ENCODE measurements at regions not wholly inside any gene's neighbourhood (a gene's known extent, or its start where the extent isn't known, plus 50 kb on each side); places are given as distances from the start of the nearest gene placed in this dataset.

DNA sequence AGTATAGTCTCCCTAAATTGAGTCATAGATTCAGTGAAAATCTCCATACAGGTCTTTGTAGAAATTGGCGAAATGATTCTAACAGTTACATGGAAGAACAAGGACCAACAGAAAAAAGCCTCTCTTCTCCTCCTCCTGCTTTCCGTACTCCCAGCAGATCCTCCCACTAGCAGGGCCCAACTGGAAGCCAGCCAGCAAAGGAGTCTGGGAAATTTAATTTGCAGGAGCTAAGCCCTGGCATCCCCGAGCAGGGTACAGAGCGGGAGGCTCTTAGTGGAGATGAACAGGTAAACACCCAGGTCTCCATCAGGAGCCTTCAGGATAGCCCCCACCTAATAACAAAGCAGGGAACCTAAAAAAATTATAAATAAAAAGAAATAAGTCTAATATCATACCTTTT is 1473.8 kb downstream of the TBC1D22A start:
- in situ Hi-C loops (cut with MboI; ENCODE audit: low sequenced_read_pairs) = no loop called here

- in situ Hi-C loops (cut with MboI; ENCODE audit: low sequenced_read_pairs) = no loop called here
Observed at GRCh38 chr22:48235744-48236143, 1473.3 kb downstream of the TBC1D22A start.

GRCh38 chr22:48234011-48234410 is 1471.6 kb downstream of the TBC1D22A start:
- in situ Hi-C loops (cut with MboI; ENCODE audit: low sequenced_read_pairs) = no loop called here

DNA sequence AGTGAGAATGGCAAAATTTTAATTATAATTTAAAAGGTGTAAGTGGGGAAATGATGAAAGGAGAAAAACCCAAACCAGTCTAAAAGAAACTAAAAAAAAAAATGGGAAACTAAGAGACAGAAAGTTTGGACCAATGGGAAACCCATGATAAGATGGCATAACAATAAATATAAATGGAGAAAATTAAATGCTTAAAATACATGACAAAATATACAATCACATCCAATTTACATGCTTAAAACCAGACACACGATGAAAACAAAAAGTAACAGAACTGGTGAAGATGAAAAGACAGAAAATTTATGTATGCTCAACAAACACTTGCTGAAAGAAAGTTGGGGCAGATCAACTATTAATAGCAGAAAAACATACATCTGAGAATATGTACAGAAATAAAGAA is 1471.1 kb downstream of the TBC1D22A start:
- in situ Hi-C loops (cut with MboI; ENCODE audit: low sequenced_read_pairs) = no loop called here

GRCh38 chr22:48228468-48228867 is 1466.0 kb downstream of the TBC1D22A start:
- in situ Hi-C loops (cut with MboI; ENCODE audit: low sequenced_read_pairs) = no loop called here

- in situ Hi-C loops (cut with MboI; ENCODE audit: low sequenced_read_pairs) = no loop called here
Observed at GRCh38 chr22:48227341-48228018, 1465.0 kb downstream of the TBC1D22A start.

- in situ Hi-C loops (cut with MboI; ENCODE audit: low sequenced_read_pairs) = no loop called here
Observed at GRCh38 chr22:48226026-48227013, 1463.9 kb downstream of the TBC1D22A start.

DNA sequence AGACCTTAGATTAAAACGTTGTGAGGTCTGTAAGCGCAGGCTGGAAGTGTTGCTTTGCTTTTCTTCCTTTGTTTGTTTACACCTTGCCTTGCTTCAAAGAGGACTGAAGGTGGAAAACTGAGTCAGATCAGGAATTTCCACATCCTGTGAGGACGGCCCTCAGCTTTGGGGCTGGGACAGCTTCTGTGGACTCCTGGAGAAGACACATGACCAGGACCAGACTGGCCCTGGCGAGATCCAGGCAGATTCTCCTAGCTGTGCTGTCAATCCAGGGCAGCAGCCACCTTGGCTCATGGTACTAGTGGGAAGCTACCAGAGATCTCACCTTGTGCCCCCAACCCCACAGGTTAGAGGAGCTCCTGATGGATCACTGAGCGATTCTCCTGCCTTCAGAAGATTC is 1461.9 kb downstream of the TBC1D22A start:
- in situ Hi-C loops (cut with MboI; ENCODE audit: low sequenced_read_pairs) = no loop called here

DNA sequence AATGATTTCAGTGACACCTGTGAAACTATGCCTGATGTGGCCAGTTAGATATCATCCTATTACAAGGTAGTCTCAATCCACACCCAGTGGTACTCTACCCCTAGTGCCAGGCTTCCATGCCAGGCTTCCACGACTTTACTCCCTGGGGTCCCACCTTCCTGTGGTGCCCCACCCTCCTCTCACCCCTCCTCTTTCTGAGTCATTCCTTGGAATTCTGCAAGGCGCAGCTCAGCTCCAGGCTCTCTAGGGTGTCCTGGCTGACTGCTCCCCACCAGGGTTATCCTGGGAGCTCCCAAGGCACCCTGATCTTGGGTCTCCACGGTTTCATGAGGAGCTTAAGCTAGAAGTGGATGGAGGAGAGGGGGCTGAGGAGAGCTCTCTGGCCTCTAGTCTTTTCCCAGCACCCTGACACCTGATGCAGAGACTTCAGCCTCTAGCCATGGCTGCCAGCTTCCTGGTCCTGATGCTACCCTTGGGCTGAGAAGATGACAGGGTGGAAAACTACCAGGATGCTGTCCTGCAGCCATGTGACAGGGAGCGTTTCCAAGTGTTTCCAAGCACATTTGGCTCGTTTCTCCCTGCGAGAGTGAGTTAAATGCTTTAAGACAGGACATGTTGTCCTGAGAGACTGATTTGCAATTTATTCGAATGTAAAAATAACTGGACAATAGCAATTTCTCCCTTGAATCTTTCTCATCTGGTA is 1461.2 kb downstream of the TBC1D22A start:
- in situ Hi-C loops (cut with MboI; ENCODE audit: low sequenced_read_pairs) = no loop called here

GRCh38 chr22:48222742-48223487 is 1460.5 kb downstream of the TBC1D22A start:
- in situ Hi-C loops (cut with MboI; ENCODE audit: low sequenced_read_pairs) = no loop called here

- in situ Hi-C loops (cut with MboI; ENCODE audit: low sequenced_read_pairs) = no loop called here
Observed at GRCh38 chr22:48218889-48219420, 1456.5 kb downstream of the TBC1D22A start.

DNA sequence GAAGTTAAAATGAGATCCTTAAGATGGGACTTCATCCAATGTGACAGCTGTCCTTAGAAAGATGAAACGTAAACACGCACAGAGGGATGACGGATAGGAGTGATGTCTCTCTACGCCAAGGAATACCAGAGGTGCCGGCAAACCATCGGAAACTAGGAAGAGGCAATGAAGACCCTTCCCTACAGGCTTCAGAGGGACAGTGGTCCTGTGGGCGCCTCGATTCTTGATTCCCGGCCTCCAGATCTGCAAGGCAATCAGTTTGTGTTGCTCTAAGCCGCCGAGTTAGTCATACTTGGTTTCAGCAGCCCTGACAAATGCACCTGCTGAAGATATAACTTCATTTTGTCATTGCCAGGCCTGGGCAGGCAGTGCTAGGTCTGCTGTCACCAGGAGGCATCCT is 1455.1 kb downstream of the TBC1D22A start:
- in situ Hi-C loops (cut with MboI; ENCODE audit: low sequenced_read_pairs) = no loop called here

GRCh38 chr22:48212727-48213126 is 1450.3 kb downstream of the TBC1D22A start:
- in situ Hi-C loops (cut with MboI; ENCODE audit: low sequenced_read_pairs) = no loop called here

DNA sequence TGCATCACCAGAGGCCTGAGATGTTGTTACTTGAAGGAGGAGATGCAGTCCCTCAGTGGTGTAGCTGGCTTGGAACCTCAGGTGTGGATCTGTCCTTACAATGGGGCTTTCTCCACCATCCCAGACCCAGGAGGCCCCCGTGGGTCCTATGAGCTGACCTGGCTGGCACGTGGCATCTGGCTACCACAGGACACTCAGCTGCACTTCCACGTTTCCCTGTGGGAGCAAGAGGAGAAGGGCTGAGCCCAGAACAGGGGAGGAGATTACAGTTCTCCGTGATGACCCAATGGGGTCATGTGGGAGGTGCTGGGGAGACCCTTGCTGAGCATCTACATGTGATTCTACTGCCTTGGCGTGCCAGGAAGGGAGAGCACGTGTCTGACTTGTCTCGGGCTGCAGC is 1448.4 kb downstream of the TBC1D22A start:
- in situ Hi-C loops (cut with MboI; ENCODE audit: low sequenced_read_pairs) = no loop called here

- in situ Hi-C loops (cut with MboI; ENCODE audit: low sequenced_read_pairs) = no loop called here
Observed at GRCh38 chr22:48210198-48210580, 1447.7 kb downstream of the TBC1D22A start.

DNA sequence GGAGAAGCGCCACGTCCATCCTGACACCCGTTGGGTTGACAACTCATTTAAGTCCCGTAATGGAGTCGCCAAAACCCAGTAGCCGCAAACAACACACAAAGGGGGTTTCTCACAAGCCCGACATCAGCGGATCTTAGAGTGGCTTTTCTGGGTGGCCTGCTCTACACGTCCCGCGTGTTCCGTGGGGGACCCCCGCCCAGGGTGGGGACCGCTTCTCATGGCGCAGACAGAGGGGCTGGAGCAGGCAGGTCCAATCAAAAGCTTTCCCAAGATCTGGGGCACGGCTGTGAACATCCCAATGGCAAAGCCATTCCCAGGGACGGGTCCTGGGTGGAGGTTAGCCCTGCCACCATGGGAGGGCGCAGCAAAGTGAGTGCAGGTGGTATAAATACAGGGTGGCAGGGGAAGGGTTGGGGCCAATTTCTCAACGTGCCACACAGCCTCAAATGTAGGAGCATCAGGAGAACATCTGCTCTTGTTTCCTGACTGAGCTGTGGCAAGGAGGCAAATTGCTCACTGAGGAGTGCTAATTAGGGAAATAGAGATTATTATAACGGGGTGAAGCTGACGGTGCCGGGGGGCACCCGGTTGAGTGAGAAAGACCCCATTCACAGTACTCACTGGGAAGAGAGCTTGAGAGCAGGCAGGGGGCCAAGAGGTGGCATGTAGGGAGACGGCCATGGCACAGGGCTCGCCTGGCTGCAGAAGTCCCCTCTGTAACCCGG is 1447.2 kb downstream of the TBC1D22A start:
- in situ Hi-C loops (cut with MboI; ENCODE audit: low sequenced_read_pairs) = no loop called here

DNA sequence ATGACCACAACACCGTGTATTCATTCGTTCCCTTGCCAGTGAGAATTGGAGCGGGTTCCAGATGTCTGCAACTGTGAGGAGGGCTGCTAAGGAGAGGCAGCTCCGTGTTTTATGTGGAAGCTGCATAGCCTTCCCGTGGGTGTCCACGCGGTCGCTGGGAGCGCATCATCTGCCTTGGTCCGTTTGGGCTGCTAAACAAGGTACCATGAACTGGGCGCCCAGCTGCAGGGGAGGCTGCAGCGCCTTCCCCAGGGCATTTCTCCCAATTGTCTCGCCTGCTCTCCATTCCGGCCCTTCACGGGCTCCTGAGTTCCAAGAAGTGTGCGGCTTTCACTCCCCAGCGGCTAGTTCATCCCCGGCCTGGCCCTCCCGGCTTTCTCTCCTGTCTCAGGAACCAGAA is 1446.4 kb downstream of the TBC1D22A start:
- in situ Hi-C loops (cut with MboI; ENCODE audit: low sequenced_read_pairs) = no loop called here

- in situ Hi-C loops (cut with MboI; ENCODE audit: low sequenced_read_pairs) = no loop called here
Observed at GRCh38 chr22:48207919-48208535, 1445.6 kb downstream of the TBC1D22A start.

DNA sequence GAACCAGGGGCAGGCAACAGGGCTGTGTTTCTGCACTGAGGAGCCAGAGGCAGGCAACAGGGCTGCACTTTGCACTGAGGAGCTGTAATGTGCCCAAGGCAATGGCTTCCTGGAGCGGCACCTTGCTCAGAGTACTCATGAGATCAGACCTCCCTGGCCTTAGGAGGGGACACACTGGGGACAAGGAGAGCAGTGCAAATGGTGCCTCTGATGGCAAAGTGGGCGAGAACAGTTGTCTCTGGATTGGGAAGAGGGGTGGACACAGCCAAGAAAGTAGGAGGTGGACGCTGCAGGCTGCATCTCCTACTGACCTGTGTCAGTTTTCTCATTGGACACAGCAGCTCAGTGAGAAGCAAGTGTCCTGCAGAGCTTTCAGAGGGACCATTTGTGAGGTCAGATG is 1443.3 kb downstream of the TBC1D22A start:
- in situ Hi-C loops (cut with MboI; ENCODE audit: low sequenced_read_pairs) = no loop called here
